OCI-LY7 (cell line): ENCODE measurements at regions not wholly inside any gene's neighbourhood (a gene's known extent, or its start where the extent isn't known, plus 50 kb on each side); places are given as distances from the start of the nearest gene placed in this dataset.

ENCODE experiments used
- BruUV-seq: library from RNA; stranded (reverse); fragments of 400-500 nt; replicated peaks from 2 replicates; lab custom pipeline; 2021; lab: Mats Ljungman, UMichigan
- CTCF ChIA-PET: fragments of 300-600 bp; sonication (Branson Sonifier 250); formaldehyde crosslinking; loops from one replicate; lab custom pipeline; 2022; ENCODE audit warnings: antibody characterized with exemption; ENCODE audit not compliant: unreplicated experiment; lab: Charles Lee
- POLR2A ChIA-PET: fragments of 300-600 bp; sonication (Branson Sonifier 250); formaldehyde crosslinking; loops from one replicate; lab custom pipeline; 2022; ENCODE audit warnings: antibody characterized with exemption; lab: Charles Lee
- DNase-seq: peaks from one replicate; pipeline ENCODE4 v3.0.0-alpha.2; 2015; ENCODE audit warnings: low spot score
- H2AFZ ChIP-seq: fragments of 200-600 bp; sonication (generic), shearing (Covaris generic); 2 replicates; pipeline ENCODE4 v1.6.1; 2014; ENCODE audit warnings: mild to moderate bottlenecking, antibody characterized with exemption, low read length, moderate library complexity
- H3K27ac ChIP-seq: fragments of 200-600 bp; sonication (generic); 2 replicates; pipeline ENCODE4 v1.5.1; 2014; ENCODE audit warnings: mixed run types, low read depth, mild to moderate bottlenecking, moderate library complexity, low read length, inconsistent platforms; ENCODE audit not compliant: poor library complexity, severe bottlenecking
- H3K36me3 ChIP-seq: fragments of 200-600 bp; sonication (generic); 2 replicates; pipeline ENCODE4 v1.6.1; 2014; ENCODE audit warnings: mild to moderate bottlenecking, antibody characterized with exemption, low read length, moderate library complexity, mixed read lengths; ENCODE audit not compliant: insufficient read depth
- H3K4me1 ChIP-seq: fragments of 200-600 bp; sonication (generic); 2 replicates; pipeline ENCODE4 v1.5.1; 2014; ENCODE audit warnings: mild to moderate bottlenecking, low read length; ENCODE audit not compliant: insufficient read depth, poor library complexity, severe bottlenecking
- H3K4me2 ChIP-seq: fragments of 200-600 bp; sonication (generic); 2 replicates; pipeline ENCODE4 v1.6.1; 2014; ENCODE audit warnings: mild to moderate bottlenecking, low read length
- H3K4me3 ChIP-seq: fragments of 200-600 bp; sonication (generic); 2 replicates; pipeline ENCODE4 v1.5.1; 2014; ENCODE audit warnings: mild to moderate bottlenecking, low read depth, low read length; ENCODE audit not compliant: poor library complexity, severe bottlenecking
- H3K79me2 ChIP-seq: fragments of 200-600 bp; sonication (generic); 2 replicates; pipeline ENCODE4 v1.6.1; 2016; ENCODE audit warnings: low read depth, mild to moderate bottlenecking, low read length, moderate library complexity, mixed read lengths; ENCODE audit not compliant: insufficient read depth
- H3K9me2 ChIP-seq: fragments of 200-600 bp; sonication (generic); 2 replicates; pipeline ENCODE4 v1.6.1; 2016; ENCODE audit warnings: mild to moderate bottlenecking, low read length, mixed read lengths; ENCODE audit not compliant: insufficient read depth
- H3K9me3 ChIP-seq: fragments of 200-600 bp; sonication (generic); 2 replicates; pipeline ENCODE4 v1.6.1; 2014; ENCODE audit warnings: mild to moderate bottlenecking, mixed run types, low read length, mixed read lengths
- H4K20me1 ChIP-seq: fragments of 200-600 bp; sonication (generic); 2 replicates; pipeline ENCODE4 v1.6.1; 2014; ENCODE audit warnings: mild to moderate bottlenecking, antibody characterized with exemption, low read length, moderate library complexity, mixed read lengths; ENCODE audit not compliant: insufficient read depth
- EZH2phosphoT487 ChIP-seq: fragments of 200-600 bp; sonication (generic); IDR thresholded peaks from 2 replicates; pipeline ENCODE4 v1.6.1; 2018; ENCODE audit warnings: low read depth, borderline replicate concordance, mild to moderate bottlenecking, mixed run types, antibody characterized with exemption, low read length, moderate library complexity, mixed read lengths
- intact Hi-C: fragments of 100-400 bp; cut with micrococcal nuclease; formaldehyde crosslinking; loops from one replicate; pipeline ENCODE4 v1.10.0; 2022; ENCODE audit not compliant: unreplicated experiment
- TF ChIP-seq, protein P1 (sequence below): fragments of 200-600 bp; sonication (generic); conservative IDR thresholded peaks from 2 replicates; pipeline ENCODE4 v1.5.1; 2014; ENCODE audit warnings: mild to moderate bottlenecking, antibody characterized with exemption, low read length, moderate library complexity, mixed read lengths

DNA sequence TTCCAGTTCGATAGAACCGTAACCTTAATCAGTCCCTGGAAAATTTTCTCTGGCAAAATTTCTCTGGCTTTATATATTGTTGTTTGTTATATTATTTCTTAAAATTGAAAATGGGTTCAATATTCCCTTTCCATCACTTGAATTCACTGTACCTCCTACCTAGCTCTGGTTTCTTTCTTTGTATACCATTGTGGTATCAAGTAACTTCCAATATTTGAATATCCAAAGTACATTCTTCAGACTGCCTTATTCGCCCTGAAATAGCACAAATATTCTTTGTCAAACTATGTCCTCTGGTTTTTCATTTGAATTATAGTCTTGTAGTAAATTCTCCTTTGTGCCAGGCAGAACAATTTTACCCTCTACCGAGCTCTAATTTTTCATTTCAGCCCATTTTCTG, 541.6 kb downstream of the REEP3 start:
- H3K4me1 ChIP-seq: no peaks in the 10 kb centered on the region
- ChIA-PET POLR2A (no interaction called here), CTCF (interaction anchor here (0.6 kb wide), 1 partner anchor 26 kb away, joined by 3 read pairs; no protein-coding TSS in a partner anchor)
- H3K36me3 ChIP-seq: no peaks in the 10 kb centered on the region
- DNase-seq: no peak
- no peak overlapping the region for H3K4me3 ChIP-seq
- H3K4me2 ChIP-seq: no peak overlapping the region
- intact Hi-C loops: no loop called here
- no peaks in the 10 kb centered on the region for H3K9me3 ChIP-seq
- no peak overlapping the region for H2AFZ ChIP-seq
- no peak overlapping the region for H3K27ac ChIP-seq
- TF ChIP-seq EZH2phosphoT487: no peak
- TF ChIP-seq, protein P1, sequence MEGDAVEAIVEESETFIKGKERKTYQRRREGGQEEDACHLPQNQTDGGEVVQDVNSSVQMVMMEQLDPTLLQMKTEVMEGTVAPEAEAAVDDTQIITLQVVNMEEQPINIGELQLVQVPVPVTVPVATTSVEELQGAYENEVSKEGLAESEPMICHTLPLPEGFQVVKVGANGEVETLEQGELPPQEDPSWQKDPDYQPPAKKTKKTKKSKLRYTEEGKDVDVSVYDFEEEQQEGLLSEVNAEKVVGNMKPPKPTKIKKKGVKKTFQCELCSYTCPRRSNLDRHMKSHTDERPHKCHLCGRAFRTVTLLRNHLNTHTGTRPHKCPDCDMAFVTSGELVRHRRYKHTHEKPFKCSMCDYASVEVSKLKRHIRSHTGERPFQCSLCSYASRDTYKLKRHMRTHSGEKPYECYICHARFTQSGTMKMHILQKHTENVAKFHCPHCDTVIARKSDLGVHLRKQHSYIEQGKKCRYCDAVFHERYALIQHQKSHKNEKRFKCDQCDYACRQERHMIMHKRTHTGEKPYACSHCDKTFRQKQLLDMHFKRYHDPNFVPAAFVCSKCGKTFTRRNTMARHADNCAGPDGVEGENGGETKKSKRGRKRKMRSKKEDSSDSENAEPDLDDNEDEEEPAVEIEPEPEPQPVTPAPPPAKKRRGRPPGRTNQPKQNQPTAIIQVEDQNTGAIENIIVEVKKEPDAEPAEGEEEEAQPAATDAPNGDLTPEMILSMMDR: no peak
- no TSS peak for BruUV-seq
- H3K9me2 ChIP-seq: no peaks in the 10 kb centered on the region
- no peaks in the 10 kb centered on the region for H3K79me2 ChIP-seq
- no peaks in the 10 kb centered on the region for H4K20me1 ChIP-seq

DNA sequence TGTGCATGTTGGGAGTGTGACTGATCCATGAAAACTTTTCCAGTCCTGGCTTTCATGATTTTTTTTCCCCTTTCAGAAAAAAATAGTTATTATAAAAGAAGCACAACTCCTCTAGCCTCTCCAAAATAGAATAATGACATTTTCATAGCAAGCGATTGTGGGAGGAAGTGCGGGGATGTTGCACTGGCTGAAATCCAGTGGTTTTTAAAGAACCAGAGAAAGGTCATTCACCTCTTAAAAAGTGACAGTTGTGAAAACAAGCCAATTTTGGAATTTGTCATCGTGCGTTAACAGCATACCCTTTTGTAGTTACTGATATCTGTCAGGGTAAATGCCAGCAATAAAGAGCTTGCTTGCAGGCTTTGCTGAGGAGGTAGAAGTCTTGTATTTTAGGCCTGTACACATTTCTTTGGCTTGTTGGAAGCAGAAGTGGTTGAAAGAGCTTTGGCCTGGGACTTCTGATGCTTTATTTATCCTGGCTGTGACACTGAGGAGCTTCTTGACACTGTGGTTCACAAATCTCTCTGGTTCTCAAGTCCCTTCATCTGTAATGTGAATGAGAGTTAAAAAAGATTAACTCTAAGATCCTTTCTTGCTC, 545.9 kb downstream of the REEP3 start:
- no peaks in the 10 kb centered on the region for H3K79me2 ChIP-seq
- DNase-seq: no peak
- no TSS peak for BruUV-seq
- no peak for TF ChIP-seq EZH2phosphoT487
- TF ChIP-seq, protein P1: no peak
- ChIA-PET CTCF (no interaction called here), POLR2A (interaction anchor here (0.9 kb wide), 1 partner anchor 17 kb away, joined by 3 read pairs; no protein-coding TSS in a partner anchor)
- H3K27ac ChIP-seq: no peak overlapping the region
- H3K36me3 ChIP-seq: no peaks in the 10 kb centered on the region
- no peaks in the 10 kb centered on the region for H3K9me2 ChIP-seq
- no peak overlapping the region for H2AFZ ChIP-seq
- H3K4me1 ChIP-seq: no peaks in the 10 kb centered on the region
- no peaks in the 10 kb centered on the region for H4K20me1 ChIP-seq
- intact Hi-C loops: no loop called here
- no peak overlapping the region for H3K4me3 ChIP-seq
- H3K9me3 ChIP-seq: no peaks in the 10 kb centered on the region
- no peak overlapping the region for H3K4me2 ChIP-seq

DNA sequence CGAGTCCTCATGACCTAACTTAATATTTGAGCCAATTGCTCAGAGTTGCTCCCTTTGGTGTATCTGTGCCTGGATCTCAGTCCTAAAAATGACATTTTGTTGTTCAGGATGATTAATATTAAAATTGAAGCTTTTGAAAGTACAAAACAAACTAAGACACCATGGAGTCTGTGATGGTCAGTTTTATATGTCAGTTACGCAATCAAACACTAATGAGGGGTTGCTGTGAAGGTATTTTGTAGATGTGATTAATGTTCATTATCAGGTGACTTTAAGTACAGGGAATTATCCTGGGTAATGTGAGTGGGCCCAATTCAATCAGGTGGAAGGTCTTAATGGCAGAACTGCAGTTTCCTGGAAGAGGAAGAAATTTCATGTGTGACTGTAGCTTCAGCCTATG, 546.7 kb downstream of the REEP3 start:
- no peak overlapping the region for H3K4me3 ChIP-seq
- CTCF ChIA-PET: no interaction called here
- H3K4me2 ChIP-seq: no peak overlapping the region
- BruUV-seq: no TSS peak
- no peaks in the 10 kb centered on the region for H3K4me1 ChIP-seq
- no peak for DNase-seq
- H3K9me3 ChIP-seq: no peaks in the 10 kb centered on the region
- no peak overlapping the region for H3K27ac ChIP-seq
- POLR2A ChIA-PET: no interaction called here
- no peak overlapping the region for H2AFZ ChIP-seq
- no peaks in the 10 kb centered on the region for H4K20me1 ChIP-seq
- no peaks in the 10 kb centered on the region for H3K79me2 ChIP-seq
- no peaks in the 10 kb centered on the region for H3K36me3 ChIP-seq
- intact Hi-C loops: no loop called here
- H3K9me2 ChIP-seq: no peaks in the 10 kb centered on the region
- TF ChIP-seq, protein P1: no peak
- no peak for TF ChIP-seq EZH2phosphoT487
